NCI-H526 treated with DMSO at 0.1 percent for 48 hours (cell line): ENCODE measurements at regions not wholly inside any gene's neighbourhood (a gene's known extent, or its start where the extent isn't known, plus 50 kb on each side); places are given as distances from the start of the nearest gene placed in this dataset.
A peak's percentile ranks its signal among the peaks of the same experiment; 100 is the strongest.

Experiments
- DNase-seq: peaks from one replicate; lab custom pipeline; 2025; lab: John Stamatoyannopoulos, UW

DNA sequence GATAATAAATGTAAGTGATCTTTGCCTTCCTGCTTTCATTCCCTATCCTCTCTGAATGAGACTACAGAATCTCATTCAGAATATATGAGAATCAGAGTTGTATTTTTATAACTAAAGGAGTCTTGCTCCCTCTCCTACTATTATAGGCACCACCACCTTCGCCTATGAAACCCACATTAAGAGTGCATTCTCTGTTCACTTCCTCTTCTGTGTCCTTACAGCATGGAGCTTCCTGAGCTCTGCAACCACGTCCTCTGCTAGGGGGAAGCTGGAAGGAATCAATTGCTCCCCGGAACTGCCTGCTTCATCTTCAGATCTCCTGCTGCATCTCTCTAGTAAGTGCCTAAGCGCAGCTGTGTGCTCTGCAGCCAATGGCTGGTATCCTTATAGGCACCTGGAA, 820.7 kb downstream of the GRID1 start:
- DNase-seq = no peak

GRCh38 chr10:85547460-85548023, 819.1 kb downstream of the GRID1 start:
- DNase-seq = no peak

DNA sequence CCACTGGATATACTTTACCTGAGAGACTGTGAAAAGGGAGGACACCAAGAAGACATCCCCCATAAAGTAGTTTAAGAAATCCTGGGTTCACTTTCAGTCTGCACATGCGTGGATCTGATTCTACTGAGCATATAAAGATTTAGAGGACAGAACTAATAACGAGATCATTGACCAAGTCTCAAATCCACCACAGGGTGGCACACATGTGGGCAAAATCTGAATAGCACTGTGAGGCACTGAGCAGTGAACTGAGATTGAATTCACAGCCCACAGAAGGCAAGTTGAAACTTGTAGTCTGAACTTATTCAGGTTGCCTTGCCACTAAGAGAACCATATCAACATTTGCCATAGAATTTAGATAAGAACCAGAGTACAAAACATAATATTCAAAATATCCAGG, 818.6 kb downstream of the GRID1 start:
- DNase-seq = peak; percentile 2
